ENCODE measurements at regions not wholly inside any gene's neighbourhood (a gene's known extent, or its start where the extent isn't known, plus 50 kb on each side); places are given as distances from the start of the nearest gene placed in this dataset.

GRCh38 chr3:176948151-176948550 lies 249.1 kb downstream of the TBL1XR1 start:
- Mint-ChIP-seq H3K4me1 (ENCODE audit: insufficient read depth, unreplicated experiment) (peaks cover 28% of the 10 kb centered on the region), H3K9me3 (ENCODE audit: unreplicated experiment) (no peaks in the 10 kb centered on the region), H3K27ac (ENCODE audit: low read depth, unreplicated experiment) (no peak overlapping the region), H3K4me3 (ENCODE audit: unreplicated experiment) (no peak overlapping the region), H3K27me3 (ENCODE audit: insufficient read depth, unreplicated experiment) (no peaks in the 10 kb centered on the region), H3K36me3 (ENCODE audit: insufficient read depth, unreplicated experiment) (no peaks in the 10 kb centered on the region)
- TF ChIP-seq CTCF (IDR thresholded peaks at IDR 0.05; ENCODE audit: unreplicated experiment) = no peak
- CTCF ChIA-PET = interaction anchor here (0.6 kb wide), 1 partner anchor 1405 kb away, joined by 5 read pairs; no protein-coding TSS in a partner anchor
- DNase-seq (ENCODE audit: unreplicated experiment) = peak; percentile 27
- POLR2A ChIA-PET = interaction anchor here (0.6 kb wide), 1 partner anchor 995 kb away, joined by 3 read pairs; no protein-coding TSS in a partner anchor
- BruUV-seq (replicated peaks) = no TSS peak
- intact Hi-C loops (cut with micrococcal nuclease) = no loop called here

- Mint-ChIP-seq H3K4me1 (ENCODE audit: insufficient read depth, unreplicated experiment) (peaks cover 17% of the 10 kb centered on the region), H3K27me3 (ENCODE audit: insufficient read depth, unreplicated experiment) (no peaks in the 10 kb centered on the region), H3K36me3 (ENCODE audit: insufficient read depth, unreplicated experiment) (no peaks in the 10 kb centered on the region), H3K27ac (ENCODE audit: low read depth, unreplicated experiment) (no peak overlapping the region), H3K9me3 (ENCODE audit: unreplicated experiment) (no peaks in the 10 kb centered on the region), H3K4me3 (ENCODE audit: unreplicated experiment) (no peak overlapping the region)
- no peak for TF ChIP-seq CTCF (IDR thresholded peaks at IDR 0.05; ENCODE audit: unreplicated experiment)
- ChIA-PET POLR2A (no interaction called here), CTCF (interaction anchor here (0.5 kb wide), 1 partner anchor 1121 kb away, joined by 3 read pairs; no protein-coding TSS in a partner anchor)
- BruUV-seq (replicated peaks) = no TSS peak
- DNase-seq (ENCODE audit: unreplicated experiment) = no peak
- intact Hi-C loops (cut with micrococcal nuclease) = no loop called here
Measured at GRCh38 chr3:176946202-176946601, 251.1 kb downstream of the TBL1XR1 start.

- ChIA-PET POLR2A (no interaction called here), CTCF (no interaction called here)
- no peak for TF ChIP-seq CTCF (IDR thresholded peaks at IDR 0.05; ENCODE audit: unreplicated experiment)
- Mint-ChIP-seq H3K27me3 (ENCODE audit: insufficient read depth, unreplicated experiment) (no peaks in the 10 kb centered on the region), H3K4me3 (ENCODE audit: unreplicated experiment) (no peak overlapping the region), H3K27ac (ENCODE audit: low read depth, unreplicated experiment) (no peak overlapping the region), H3K4me1 (ENCODE audit: insufficient read depth, unreplicated experiment) (peaks cover 10% of the 10 kb centered on the region), H3K9me3 (ENCODE audit: unreplicated experiment) (no peaks in the 10 kb centered on the region), H3K36me3 (ENCODE audit: insufficient read depth, unreplicated experiment) (no peaks in the 10 kb centered on the region)
- BruUV-seq (replicated peaks) = no TSS peak
- DNase-seq (ENCODE audit: unreplicated experiment) = no peak
- intact Hi-C loops (cut with micrococcal nuclease) = no loop called here
Measured at GRCh38 chr3:176942305-176942704, 255.0 kb downstream of the TBL1XR1 start.

GRCh38 chr3:176941689-176942088 lies 255.6 kb downstream of the TBL1XR1 start:
- peaks cover 10% of the 10 kb centered on the region for H3K4me1 Mint-ChIP-seq (ENCODE audit: insufficient read depth, unreplicated experiment)
- no peaks in the 10 kb centered on the region for H3K9me3 Mint-ChIP-seq (ENCODE audit: unreplicated experiment)
- no peak overlapping the region for H3K4me3 Mint-ChIP-seq (ENCODE audit: unreplicated experiment)
- no peak for TF ChIP-seq CTCF (IDR thresholded peaks at IDR 0.05; ENCODE audit: unreplicated experiment)
- CTCF ChIA-PET = interaction anchor here (1.1 to 2.2 kb wide), 2 partner anchors 69 to 262 kb away, joined by 3 to 22 read pairs; no protein-coding TSS in a partner anchor
- POLR2A ChIA-PET = no interaction called here
- no peaks in the 10 kb centered on the region for H3K36me3 Mint-ChIP-seq (ENCODE audit: insufficient read depth, unreplicated experiment)
- DNase-seq (ENCODE audit: unreplicated experiment) = no peak
- H3K27me3 Mint-ChIP-seq (ENCODE audit: insufficient read depth, unreplicated experiment) = no peaks in the 10 kb centered on the region
- no peak overlapping the region for H3K27ac Mint-ChIP-seq (ENCODE audit: low read depth, unreplicated experiment)
- BruUV-seq (replicated peaks) = no TSS peak
- intact Hi-C loops (cut with micrococcal nuclease) = no loop called here

All from MCF 10A (cell line).